GM23248 (cell line): ENCODE measurements at regions not wholly inside any gene's neighbourhood (a gene's known extent, or its start where the extent isn't known, plus 50 kb on each side); places are given as distances from the start of the nearest gene placed in this dataset.

Source experiments
- EZH2 ChIP-seq: fragments of 200-600 bp; sonication (generic); IDR thresholded peaks from 2 replicates; pipeline ENCODE4 v1.6.1; 2018; ENCODE audit warnings: antibody characterized with exemption, mild to moderate bottlenecking; ENCODE audit not compliant: insufficient read depth, poor library complexity, severe bottlenecking
- EZH2phosphoT487 ChIP-seq: fragments of 200-600 bp; sonication (generic); IDR thresholded peaks from 2 replicates; pipeline ENCODE4 v1.6.1; 2018; ENCODE audit warnings: antibody characterized with exemption, moderate library complexity, mild to moderate bottlenecking, low read depth; ENCODE audit not compliant: insufficient read depth

GRCh38 chr2:77831060-77831459 lies 308.9 kb upstream of the LRRTM4 start:
- TF ChIP-seq EZH2 = no peak
- TF ChIP-seq EZH2phosphoT487 = no peak
